HG03060 (cell line): ENCODE measurements at regions not wholly inside any gene's neighbourhood (a gene's known extent, or its start where the extent isn't known, plus 50 kb on each side); places are given as distances from the start of the nearest gene placed in this dataset.

Source experiments
- ATAC-seq: cut with Tn5 transposase; IDR thresholded peaks from one replicate; pipeline ENCODE4 v1.9.1; 2021; ENCODE audit warnings: low read depth, moderate number of reproducible peaks; ENCODE audit not compliant: unreplicated experiment

GRCh38 chr2:126790987-126791780 is 107.5 kb upstream of the TEX51 start:
- ATAC-seq = no peak

GRCh38 chr2:126792186-126792585 is 106.5 kb upstream of the TEX51 start:
- ATAC-seq = no peak

- no peak for ATAC-seq
These were observed 105.7 kb upstream of the TEX51 start for GRCh38 chr2:126792993-126793392.

- ATAC-seq = no peak
These were observed 104.6 kb upstream of the TEX51 start for GRCh38 chr2:126793885-126794613.

- ATAC-seq = no peak
These were observed 103.0 kb upstream of the TEX51 start for GRCh38 chr2:126795656-126796055.

- ATAC-seq = no peak
These were observed 101.6 kb upstream of the TEX51 start for GRCh38 chr2:126796931-126797621.

GRCh38 chr2:126797622-126798275 is 100.9 kb upstream of the TEX51 start:
- ATAC-seq = no peak

GRCh38 chr2:126798276-126799140 is 100.2 kb upstream of the TEX51 start:
- ATAC-seq = no peak

- ATAC-seq = no peak
These were observed 99.4 kb upstream of the TEX51 start for GRCh38 chr2:126799301-126799700.

GRCh38 chr2:126801473-126801872 is 97.2 kb upstream of the TEX51 start:
- no peak for ATAC-seq

- no peak for ATAC-seq
These were observed 96.4 kb upstream of the TEX51 start for GRCh38 chr2:126802316-126802715.

- no peak for ATAC-seq
These were observed 95.8 kb upstream of the TEX51 start for GRCh38 chr2:126802774-126803433.

- no peak for ATAC-seq
These were observed 95.3 kb upstream of the TEX51 start for GRCh38 chr2:126803434-126803775.

- no peak for ATAC-seq
These were observed 94.3 kb upstream of the TEX51 start for GRCh38 chr2:126804347-126804746.

- ATAC-seq = no peak
These were observed 89.8 kb upstream of the TEX51 start for GRCh38 chr2:126808929-126809328.

- ATAC-seq = no peak
These were observed 89.3 kb upstream of the TEX51 start for GRCh38 chr2:126809340-126809739.

GRCh38 chr2:126810001-126810400 is 88.7 kb upstream of the TEX51 start:
- ATAC-seq = no peak

GRCh38 chr2:126811101-126811500 is 87.6 kb upstream of the TEX51 start:
- ATAC-seq = no peak

GRCh38 chr2:126817172-126817571 is 81.5 kb upstream of the TEX51 start:
- no peak for ATAC-seq

- no peak for ATAC-seq
These were observed 76.6 kb upstream of the TEX51 start for GRCh38 chr2:126822115-126822514.
